Fibroblast of the aortic adventitia (primary cell): ENCODE measurements at regions not wholly inside any gene's neighbourhood (a gene's known extent, or its start where the extent isn't known, plus 50 kb on each side); places are given as distances from the start of the nearest gene placed in this dataset.
"Not testable (repeated sequence)": the region's sequence is repeated elsewhere in the genome, so short reads cannot be mapped to it uniquely, and the experiment has no call there.

ENCODE experiments used
- DNase-seq: peaks from one replicate; pipeline ENCODE4 v3.0.0-alpha.2; 2010; ENCODE audit warnings: low read depth
- H3K4me3 ChIP-seq: 2 replicates; pipeline ENCODE4 v1.5.1; 2011; ENCODE audit warnings: low read depth, mild to moderate bottlenecking, control low read depth, low read length, moderate library complexity
- TF ChIP-seq, protein P1 (sequence below): IDR thresholded peaks from 2 replicates; pipeline ENCODE4 v1.5.1; 2011; ENCODE audit warnings: mild to moderate bottlenecking, low read length, control low read depth, inconsistent platforms; ENCODE audit not compliant: insufficient read depth

DNA sequence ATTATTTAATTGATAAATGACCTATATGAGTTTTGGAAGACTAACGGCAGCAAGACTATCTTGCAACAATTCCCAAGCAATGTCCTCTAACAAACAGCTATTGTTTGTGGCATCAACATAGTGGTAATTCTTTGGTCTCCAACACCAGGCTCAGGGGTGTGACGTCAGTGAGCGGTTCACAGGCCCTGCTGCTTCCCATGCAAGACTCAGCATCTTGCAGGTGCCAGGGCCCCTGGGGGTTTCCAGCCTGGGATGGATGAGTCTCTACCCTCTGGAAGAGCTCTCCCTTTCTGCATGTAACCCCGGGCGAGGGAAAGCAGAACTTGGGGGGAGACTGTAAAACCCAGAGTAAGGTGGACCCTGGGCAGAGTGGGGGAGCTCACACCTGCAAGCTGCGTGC, 164.7 kb downstream of the ACTR3B start:
- DNase-seq: no peak
- TF ChIP-seq, protein P1, sequence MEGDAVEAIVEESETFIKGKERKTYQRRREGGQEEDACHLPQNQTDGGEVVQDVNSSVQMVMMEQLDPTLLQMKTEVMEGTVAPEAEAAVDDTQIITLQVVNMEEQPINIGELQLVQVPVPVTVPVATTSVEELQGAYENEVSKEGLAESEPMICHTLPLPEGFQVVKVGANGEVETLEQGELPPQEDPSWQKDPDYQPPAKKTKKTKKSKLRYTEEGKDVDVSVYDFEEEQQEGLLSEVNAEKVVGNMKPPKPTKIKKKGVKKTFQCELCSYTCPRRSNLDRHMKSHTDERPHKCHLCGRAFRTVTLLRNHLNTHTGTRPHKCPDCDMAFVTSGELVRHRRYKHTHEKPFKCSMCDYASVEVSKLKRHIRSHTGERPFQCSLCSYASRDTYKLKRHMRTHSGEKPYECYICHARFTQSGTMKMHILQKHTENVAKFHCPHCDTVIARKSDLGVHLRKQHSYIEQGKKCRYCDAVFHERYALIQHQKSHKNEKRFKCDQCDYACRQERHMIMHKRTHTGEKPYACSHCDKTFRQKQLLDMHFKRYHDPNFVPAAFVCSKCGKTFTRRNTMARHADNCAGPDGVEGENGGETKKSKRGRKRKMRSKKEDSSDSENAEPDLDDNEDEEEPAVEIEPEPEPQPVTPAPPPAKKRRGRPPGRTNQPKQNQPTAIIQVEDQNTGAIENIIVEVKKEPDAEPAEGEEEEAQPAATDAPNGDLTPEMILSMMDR: no peak
- no peak overlapping the region for H3K4me3 ChIP-seq

DNA sequence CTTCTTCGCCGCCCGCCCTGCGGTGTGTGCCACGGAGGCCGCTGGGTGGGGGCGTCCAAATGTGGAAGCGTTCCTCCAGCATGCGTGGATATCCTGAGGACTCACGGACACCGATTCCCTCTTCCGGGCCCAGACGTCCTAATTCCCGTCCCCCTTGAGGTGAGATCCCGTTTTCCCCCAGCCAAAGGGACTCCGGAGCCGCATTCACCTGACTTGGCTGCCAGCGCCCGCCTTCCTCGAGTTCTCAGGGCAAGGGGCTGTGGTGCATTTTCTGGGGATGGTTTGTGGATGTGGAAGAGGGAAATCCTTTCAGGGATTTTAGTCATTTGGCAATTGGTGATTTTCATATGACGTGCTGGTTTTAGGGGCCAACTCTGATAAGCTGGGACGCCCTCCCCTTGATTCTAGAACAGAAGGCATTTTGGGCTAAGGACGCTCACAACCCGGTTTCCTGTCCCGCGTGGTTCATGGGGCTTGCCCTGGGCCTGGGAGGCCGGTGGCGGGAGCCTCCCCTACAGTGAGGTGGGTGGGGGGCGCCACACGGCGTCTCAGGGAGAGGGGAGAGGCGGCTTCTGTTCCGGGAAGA, 165.4 kb downstream of the ACTR3B start:
- TF ChIP-seq, protein P1: no peak
- DNase-seq: no peak

DNA sequence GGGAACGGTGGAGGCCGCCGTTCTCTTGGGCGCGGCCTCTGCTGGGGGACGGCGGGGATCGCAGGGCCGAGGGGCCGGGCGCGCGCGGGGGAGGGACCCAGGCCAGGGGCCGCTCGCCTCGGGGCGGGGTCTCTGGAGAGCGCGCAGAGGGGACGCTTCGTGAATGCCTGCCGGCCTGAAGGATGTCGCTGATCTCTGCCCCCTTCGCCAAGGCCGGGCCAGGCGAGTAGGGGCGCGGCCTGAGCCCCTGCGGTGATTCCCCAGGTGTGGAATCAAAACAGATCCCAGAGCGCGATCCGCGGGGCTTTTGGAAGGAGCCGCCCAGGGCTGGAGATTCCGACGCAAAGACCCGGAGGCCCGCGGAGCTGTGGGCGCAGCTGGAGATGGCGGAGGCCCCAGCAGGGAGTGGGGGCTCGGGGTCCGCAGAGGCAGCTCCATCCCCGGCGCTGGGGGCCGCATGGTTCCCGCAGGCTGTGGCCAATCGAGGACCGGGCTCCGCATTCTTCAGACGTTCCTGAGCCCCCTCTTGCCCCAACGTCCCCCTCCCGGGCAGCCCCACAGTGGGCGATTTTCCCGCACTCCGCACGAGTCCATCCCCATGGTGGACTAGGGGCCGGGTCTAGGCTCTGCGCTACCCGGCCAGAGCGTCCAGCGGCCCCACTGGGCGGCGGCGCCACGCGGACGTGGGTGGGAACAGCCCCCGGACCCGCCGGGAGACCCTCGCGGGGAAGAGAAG, 166.0 kb downstream of the ACTR3B start:
- no peak overlapping the region for H3K4me3 ChIP-seq
- DNase-seq: no peak
- TF ChIP-seq, protein P1: no peak

More for the DNA sequence above, 165.4 kb downstream of the ACTR3B start:
- H3K4me3 ChIP-seq: no peak overlapping the region

DNA sequence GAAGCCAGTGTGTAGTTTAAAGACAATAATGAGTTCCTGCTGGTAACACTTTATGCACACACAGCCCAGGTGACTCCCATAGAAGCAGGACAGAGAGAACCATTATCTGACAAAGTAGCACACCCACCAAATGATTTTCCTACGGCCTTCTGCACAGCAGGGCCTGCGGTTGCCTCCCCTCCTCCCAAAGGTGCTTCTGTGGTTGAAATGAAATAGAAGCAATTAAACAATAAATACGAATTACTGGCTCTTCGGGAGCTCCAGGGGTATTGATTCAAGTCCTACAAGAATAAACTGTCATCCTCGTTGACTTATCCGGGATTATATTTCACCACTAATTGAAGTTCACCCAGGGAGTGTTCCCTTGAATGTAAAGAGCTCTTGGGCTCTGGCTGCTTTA, 172.1 kb downstream of the ACTR3B start:
- DNase-seq: no peak
- no peak overlapping the region for H3K4me3 ChIP-seq
- TF ChIP-seq, protein P1: no peak

DNA sequence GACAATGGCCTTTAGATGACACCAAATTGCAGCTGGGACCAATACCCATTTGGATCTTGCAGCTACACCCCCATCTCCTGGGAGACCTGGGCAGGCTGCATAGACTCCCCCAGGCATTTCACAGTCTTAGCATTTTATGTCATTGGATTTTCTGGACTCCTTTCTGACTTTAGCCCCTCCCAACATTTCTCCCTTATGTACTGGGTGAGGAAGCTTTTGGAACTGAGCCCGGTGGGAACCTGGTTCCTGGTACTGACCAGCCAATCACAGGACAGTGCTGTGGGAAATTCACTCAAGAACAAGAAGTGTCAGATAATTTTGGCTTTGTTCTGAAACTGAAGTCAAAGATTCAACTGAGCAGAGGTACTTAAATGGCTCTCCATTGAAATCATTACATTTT, 177.7 kb downstream of the ACTR3B start:
- TF ChIP-seq, protein P1: no peak
- DNase-seq: no peak
- no peak overlapping the region for H3K4me3 ChIP-seq

DNA sequence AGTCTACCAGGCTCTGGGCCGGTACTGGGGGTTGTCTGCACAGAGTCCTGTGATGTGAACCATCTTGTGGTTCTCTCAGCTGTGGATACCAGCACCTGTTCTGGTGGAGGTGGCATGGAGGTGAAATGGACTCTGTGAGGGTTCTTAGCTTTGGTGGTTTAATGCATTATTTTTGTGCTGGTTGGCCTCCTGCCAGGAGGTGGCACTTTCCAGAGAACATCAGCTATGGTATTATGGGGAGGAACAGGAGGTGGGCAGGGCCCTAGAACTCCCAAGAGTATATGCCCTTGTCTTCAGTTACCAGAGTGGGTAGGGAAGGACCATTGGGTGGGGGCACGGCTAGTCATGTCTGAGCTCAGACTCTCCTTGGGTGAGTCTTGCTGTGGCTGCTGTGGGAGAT, 187.1 kb downstream of the ACTR3B start:
- DNase-seq, H3K4me3 ChIP-seq: not testable (repeated sequence)

DNA sequence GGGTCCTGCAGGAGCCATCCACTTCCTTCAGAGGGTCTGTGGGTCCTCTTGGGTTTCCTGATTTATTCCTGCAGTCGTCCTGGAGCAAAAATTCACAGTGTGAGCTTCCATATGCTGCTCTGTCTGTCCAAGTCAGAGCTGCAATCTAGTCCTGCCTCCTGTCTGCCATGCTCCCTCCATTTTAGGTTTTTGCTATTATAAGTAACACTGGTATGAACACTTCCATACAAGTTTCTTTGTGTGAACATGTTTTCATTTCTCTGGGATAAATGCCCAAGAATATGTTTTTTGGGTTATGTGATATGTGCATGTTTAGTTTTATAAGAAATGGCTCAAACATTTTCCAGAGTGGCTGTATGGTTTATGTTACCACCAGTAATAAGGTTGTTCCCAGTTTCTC, 188.1 kb downstream of the ACTR3B start:
- DNase-seq: no peak
- TF ChIP-seq, protein P1: no peak
- no peak overlapping the region for H3K4me3 ChIP-seq
